Jurkat, Clone E6-1 (cell line): ENCODE measurements at regions not wholly inside any gene's neighbourhood (a gene's known extent, or its start where the extent isn't known, plus 50 kb on each side); places are given as distances from the start of the nearest gene placed in this dataset.
A peak's percentile ranks its signal among the peaks of the same experiment; 100 is the strongest.
"Not testable (repeated sequence)": the region's sequence is repeated elsewhere in the genome, so short reads cannot be mapped to it uniquely, and the experiment has no call there.

ENCODE experiments used
- DNase-seq: peaks from one replicate; pipeline ENCODE4 v3.0.0-alpha.2; 2011; ENCODE audit warnings: low read depth, low spot score
- H3K4me3 ChIP-seq: 2 replicates; pipeline ENCODE4 v1.5.1; 2011; ENCODE audit warnings: mild to moderate bottlenecking, low read length, control low read depth, moderate library complexity

GRCh38 chr17:68097161-68097805 is 61.7 kb downstream of the KPNA2 start:
- H3K4me3 ChIP-seq, result no peak overlapping the region
- DNase-seq, result no peak

GRCh38 chr17:68099341-68099753 is 63.8 kb downstream of the KPNA2 start:
- not testable (repeated sequence) for H3K4me3 ChIP-seq, DNase-seq

- no peak for DNase-seq
- H3K4me3 ChIP-seq, result no peak overlapping the region
These were observed 64.6 kb downstream of the KPNA2 start for GRCh38 chr17:68100000-68100641.

- H3K4me3 ChIP-seq, result no peak overlapping the region
- DNase-seq, result no peak
These were observed 65.8 kb downstream of the KPNA2 start for GRCh38 chr17:68101075-68101986.

DNA sequence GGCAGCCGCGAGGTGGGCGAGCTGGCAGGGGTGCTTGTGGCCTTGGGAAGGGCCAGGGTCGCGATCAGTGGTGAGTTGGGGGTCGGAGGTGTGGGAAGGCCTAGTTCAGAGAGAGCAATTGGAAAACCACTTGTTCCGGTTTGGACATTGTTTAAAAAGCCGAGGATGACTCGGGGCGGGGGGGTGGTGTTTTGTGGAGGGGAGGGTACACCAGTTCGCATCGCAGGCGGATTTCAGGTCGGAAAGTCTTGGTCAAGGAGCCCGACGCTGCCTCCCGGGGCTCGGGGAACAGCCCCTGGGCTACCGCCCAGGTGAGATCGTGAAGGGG is 66.4 kb downstream of the KPNA2 start:
- no peak overlapping the region for H3K4me3 ChIP-seq
- no peak for DNase-seq

DNA sequence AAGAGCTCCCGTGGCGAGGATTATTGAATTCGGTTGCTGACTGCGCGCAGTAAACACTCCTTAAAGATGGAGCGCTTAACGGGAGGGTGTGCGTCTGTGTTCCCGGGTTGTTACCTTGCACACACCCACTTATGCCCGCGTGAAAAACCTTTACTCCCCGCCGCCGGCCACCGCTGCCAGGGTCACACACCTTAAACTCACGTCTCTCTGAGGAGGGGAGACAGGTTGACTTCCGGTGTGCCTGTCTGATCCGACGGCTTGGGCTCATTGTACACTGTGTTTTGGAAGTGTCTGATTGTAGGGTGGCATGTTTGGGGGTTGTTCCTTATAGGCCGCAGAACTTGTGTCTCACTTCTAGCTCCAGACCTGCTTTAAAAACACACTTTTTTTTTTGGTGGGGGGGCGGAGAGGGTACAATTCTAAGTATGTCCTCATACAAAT is 66.8 kb downstream of the KPNA2 start:
- no peak for DNase-seq
- no peak overlapping the region for H3K4me3 ChIP-seq

DNA sequence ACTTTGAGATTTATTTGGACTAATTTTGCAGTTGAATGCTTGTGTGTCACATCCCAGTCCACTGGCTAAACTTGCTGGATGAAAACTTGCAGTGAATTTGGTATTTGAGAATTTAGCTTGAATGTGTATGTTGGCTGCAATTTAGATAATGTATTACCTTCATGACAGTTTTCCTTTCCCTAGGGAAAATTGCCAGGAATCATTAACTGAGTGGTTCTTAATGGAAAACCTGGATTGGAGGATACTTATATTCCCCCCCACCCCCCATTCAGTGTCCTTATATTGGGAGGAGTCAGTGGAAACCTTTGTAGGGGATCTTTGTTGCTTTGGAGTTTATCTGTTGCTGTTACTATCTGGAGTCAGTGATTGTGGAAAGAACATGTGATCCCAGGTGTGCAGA is 67.6 kb downstream of the KPNA2 start:
- DNase-seq, result no peak
- no peak overlapping the region for H3K4me3 ChIP-seq

DNA sequence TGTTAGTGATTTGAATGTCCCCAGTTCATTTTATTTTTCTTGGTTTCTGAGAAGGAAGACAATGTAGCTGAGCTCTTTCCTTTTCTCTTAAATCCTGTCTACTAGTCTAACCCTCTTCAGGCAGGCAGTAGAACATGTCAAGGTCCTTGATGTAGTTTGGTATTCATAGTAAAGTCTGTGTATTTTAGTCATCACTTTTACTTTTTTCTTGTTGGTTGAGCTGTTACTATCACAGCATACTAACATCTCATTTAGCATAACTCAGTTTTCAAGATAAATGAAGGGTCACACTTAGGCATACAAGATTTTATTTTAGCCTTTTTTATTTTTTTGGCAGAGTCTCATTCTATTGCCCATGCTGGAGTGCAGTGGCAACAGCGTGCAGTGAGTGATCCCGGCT is 70.5 kb downstream of the KPNA2 start:
- no peak overlapping the region for H3K4me3 ChIP-seq
- no peak for DNase-seq

- H3K4me3 ChIP-seq, result no peak overlapping the region
- DNase-seq, result no peak
These were observed 71.8 kb downstream of the KPNA2 start for GRCh38 chr17:68107373-68107772.

- H3K4me3 ChIP-seq, result no peak overlapping the region
- no peak for DNase-seq
These were observed 72.9 kb downstream of the KPNA2 start for GRCh38 chr17:68108313-68109000.

GRCh38 chr17:68109404-68109803 is 73.9 kb downstream of the KPNA2 start:
- DNase-seq, H3K4me3 ChIP-seq: not testable (repeated sequence)

GRCh38 chr17:68116211-68116610 is 80.7 kb downstream of the KPNA2 start:
- H3K4me3 ChIP-seq, DNase-seq: not testable (repeated sequence)

- H3K4me3 ChIP-seq, result no peak overlapping the region
- DNase-seq, result no peak
These were observed 87.1 kb downstream of the KPNA2 start for GRCh38 chr17:68122587-68122986.

GRCh38 chr17:68125111-68125870 is 89.8 kb downstream of the KPNA2 start:
- DNase-seq, result peak; percentile 76
- no peak overlapping the region for H3K4me3 ChIP-seq

- H3K4me3 ChIP-seq, result no peak overlapping the region
- peak; percentile 88 for DNase-seq
These were observed 92.4 kb downstream of the KPNA2 start for GRCh38 chr17:68127914-68128313.

GRCh38 chr17:68131456-68131855 is 95.9 kb downstream of the KPNA2 start:
- DNase-seq, result no peak

GRCh38 chr17:68133346-68134045 is 98.0 kb downstream of the KPNA2 start:
- no peak overlapping the region for H3K4me3 ChIP-seq
- DNase-seq, result no peak

More at GRCh38 chr17:68131456-68131855, 95.9 kb downstream of the KPNA2 start:
- no peak overlapping the region for H3K4me3 ChIP-seq

GRCh38 chr17:68134046-68134637 is 98.6 kb downstream of the KPNA2 start:
- no peak overlapping the region for H3K4me3 ChIP-seq
- no peak for DNase-seq
